Heart left ventricle (tissue), 13 donors: ENCODE measurements at regions not wholly inside any gene's neighbourhood (a gene's known extent, or its start where the extent isn't known, plus 50 kb on each side); places are given as distances from the start of the nearest gene placed in this dataset.
"Not testable (repeated sequence)": the region's sequence is repeated elsewhere in the genome, so short reads cannot be mapped to it uniquely, and the experiment has no call there.

Source experiments
- CTCF ChIP-seq, 12 donors: fragments of 200-600 bp; sonication (generic) in 4 of 12; IDR thresholded peaks; one replicate each; pipeline versions ENCODE4 v1.5.0 to v1.8.0; 2018 to 2022; ENCODE audit warnings: antibody characterized with exemption in 12 of 12, mild to moderate bottlenecking in 5 of 12
- POLR2A ChIP-seq, 2 donors: fragments of 450-650 bp; IDR thresholded peaks; one replicate each; pipeline ENCODE4 v1.6.1; 2017; ENCODE audit warnings: antibody characterized with exemption in 2 of 2, mild to moderate bottlenecking in 2 of 2, moderate library complexity in 2 of 2
- donor health status: ischemic (EF 13 %, LVEDD 7.1; RV severe dilation, severe dysfunction).
- donor health status: DM: no; HTN: yes; CAD: no.
- donor health status: DM: no; HTN: no; CAD: no.
- donor health status: ischemic (EF 25% LVEDD 6.9; RV normal size, moderate dysfunction).
- donor health status: ischemic (EF 25% LVEDD 5.7; RV mildly dilated, moderate dysfunction).
- donor health status: ischemic (EF 35%, LVEDD 5.7; RV mildly dilated, moderate dysfunction).
- donor health status: nonischemic (EF 11% LVEDD 7.7; RV severe dilation, severe dysfunction).
- donor health status: DM: yes; HTN: yes; CAD: no.
- donor health status: PGD.
- donor health status: ischemic (EF 29% LVEDD 5.4; RV normal size, mild dysfunction).
- donor health status: nonischemic (EF 23%, LVEDD 6.1; RV moderate dilation, normal function).

- TF ChIP-seq CTCF, POLR2A (IDR thresholded peaks at IDR 0.05): not testable (repeated sequence)
Observed at GRCh38 chr11:89654669-89655068, 55.4 kb upstream of the TRIM77 start.
